IPS DF 4.7 (cell line): ENCODE measurements at regions not wholly inside any gene's neighbourhood (a gene's known extent, or its start where the extent isn't known, plus 50 kb on each side); places are given as distances from the start of the nearest gene placed in this dataset.
"Not testable (repeated sequence)": the region's sequence is repeated elsewhere in the genome, so short reads cannot be mapped to it uniquely, and the experiment has no call there.

ENCODE experiments used
- DNase-seq: peaks from one replicate; pipeline ENCODE4 v3.0.0-alpha.2; 2013; ENCODE audit warnings: low spot score; ENCODE audit errors: extremely low read depth

GRCh38 chr2:11071939-11072338, 83.3 kb upstream of the SLC66A3 start:
- no peak for DNase-seq

- no peak for DNase-seq
Measured at GRCh38 chr2:11072550-11072949, 82.7 kb upstream of the SLC66A3 start.

GRCh38 chr2:11073251-11073650, 82.0 kb upstream of the SLC66A3 start:
- peak; percentile 74 for DNase-seq

GRCh38 chr2:11073776-11074175, 81.5 kb upstream of the SLC66A3 start:
- DNase-seq, result no peak

- no peak for DNase-seq
Measured at GRCh38 chr2:11074246-11074820, 80.9 kb upstream of the SLC66A3 start.

- DNase-seq, result no peak
Measured at GRCh38 chr2:11075221-11075620, 80.0 kb upstream of the SLC66A3 start.

- DNase-seq, result no peak
Measured at GRCh38 chr2:11077411-11077810, 77.9 kb upstream of the SLC66A3 start.

GRCh38 chr2:11079136-11079824, 76.0 kb upstream of the SLC66A3 start:
- no peak for DNase-seq

GRCh38 chr2:11080253-11081115, 74.8 kb upstream of the SLC66A3 start:
- DNase-seq, result no peak

GRCh38 chr2:11082880-11083279, 72.4 kb upstream of the SLC66A3 start:
- DNase-seq, result no peak

GRCh38 chr2:11088821-11089220, 66.4 kb upstream of the SLC66A3 start:
- not testable (repeated sequence) for DNase-seq

- no peak for DNase-seq
Measured at GRCh38 chr2:11090187-11090586, 65.1 kb upstream of the SLC66A3 start.

- DNase-seq, result no peak
Measured at GRCh38 chr2:11092701-11093335, 62.4 kb upstream of the SLC66A3 start.

- DNase-seq, result no peak
Measured at GRCh38 chr2:11093467-11093866, 61.8 kb upstream of the SLC66A3 start.

GRCh38 chr2:11094021-11094810, 61.1 kb upstream of the SLC66A3 start:
- DNase-seq, result no peak

- DNase-seq, result no peak
Measured at GRCh38 chr2:11096591-11096990, 58.7 kb upstream of the SLC66A3 start.

GRCh38 chr2:11097038-11097720, 58.1 kb upstream of the SLC66A3 start:
- DNase-seq, result no peak

- DNase-seq, result no peak
Measured at GRCh38 chr2:11097854-11098387, 57.3 kb upstream of the SLC66A3 start.

- DNase-seq, result no peak
Measured at GRCh38 chr2:11099122-11100065, 55.9 kb upstream of the SLC66A3 start.
